ENCODE measurements at regions not wholly inside any gene's neighbourhood (a gene's known extent, or its start where the extent isn't known, plus 50 kb on each side); places are given as distances from the start of the nearest gene placed in this dataset.

- no peak for DNase-seq
These were observed 80.9 kb upstream of the ZC3H12A start for GRCh38 chr1:37393173-37394120.

- DNase-seq = no peak
These were observed 79.6 kb upstream of the ZC3H12A start for GRCh38 chr1:37394574-37395464.

- DNase-seq = no peak
These were observed 76.3 kb upstream of the ZC3H12A start for GRCh38 chr1:37398096-37398495.

GRCh38 chr1:37399205-37399604 lies 75.2 kb upstream of the ZC3H12A start:
- DNase-seq = no peak

- DNase-seq = no peak
These were observed 74.4 kb upstream of the ZC3H12A start for GRCh38 chr1:37399830-37400464.

- no peak for DNase-seq
These were observed 73.7 kb upstream of the ZC3H12A start for GRCh38 chr1:37400466-37401225.

GRCh38 chr1:37403166-37403565 lies 71.2 kb upstream of the ZC3H12A start:
- no peak for DNase-seq

- DNase-seq = no peak
These were observed 69.7 kb upstream of the ZC3H12A start for GRCh38 chr1:37404711-37405110.

GRCh38 chr1:37410105-37410504 lies 64.3 kb upstream of the ZC3H12A start:
- no peak for DNase-seq

- peak; percentile 10 for DNase-seq
These were observed 63.6 kb upstream of the ZC3H12A start for GRCh38 chr1:37410815-37411214.

GRCh38 chr1:37415611-37416244 lies 58.7 kb upstream of the ZC3H12A start:
- no peak for DNase-seq

- DNase-seq = no peak
These were observed 53.9 kb upstream of the ZC3H12A start for GRCh38 chr1:37420456-37420855.

GRCh38 chr1:37423810-37424209 lies 50.6 kb upstream of the ZC3H12A start:
- DNase-seq = no peak

- no peak for DNase-seq
These were observed 49.9 kb upstream of the ZC3H12A start for GRCh38 chr1:37424523-37424922.

Data from activated CD4-positive, alpha-beta T cell treated with anti-CD3 and anti-CD28 coated beads, Interleukin-10, Interleukin-2, amounts not matched to agents 100 ng/mL and 50 ng/mL, durations not matched to agents 16 hours and 8 hours (primary cell).